Left renal pelvis (tissue), 4 donors: ENCODE measurements at regions not wholly inside any gene's neighbourhood (a gene's known extent, or its start where the extent isn't known, plus 50 kb on each side); places are given as distances from the start of the nearest gene placed in this dataset.
"Not testable (repeated sequence)": the region's sequence is repeated elsewhere in the genome, so short reads cannot be mapped to it uniquely, and the experiment has no call there.

Experiments used
- DNase-seq, 4 donors: peaks; one replicate each; pipeline ENCODE4 v3.0.0-alpha.2; 2013; ENCODE audit warnings: low read depth in 4 of 4, low spot score in 3 of 4

DNA sequence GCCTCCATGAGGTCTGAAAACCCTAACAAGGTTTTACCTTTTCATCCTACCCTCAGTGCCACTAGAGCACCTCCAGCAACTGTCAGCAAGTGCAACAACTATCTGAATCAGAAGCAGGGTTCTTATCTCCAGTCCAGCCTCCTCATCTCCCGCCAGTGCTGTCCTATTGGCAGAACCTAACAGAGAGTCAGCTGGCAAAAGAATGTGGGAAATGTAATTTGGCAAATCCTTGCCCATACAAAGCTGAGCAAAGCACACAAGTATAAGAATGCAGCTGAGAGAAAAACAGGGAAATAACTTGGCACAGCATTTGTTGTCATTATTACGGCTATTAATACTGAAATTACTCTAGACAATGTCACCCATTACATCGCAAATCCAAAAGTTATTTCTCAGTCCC is 124.2 kb downstream of the ATP6V1G3 start:
- DNase-seq: no peak

DNA sequence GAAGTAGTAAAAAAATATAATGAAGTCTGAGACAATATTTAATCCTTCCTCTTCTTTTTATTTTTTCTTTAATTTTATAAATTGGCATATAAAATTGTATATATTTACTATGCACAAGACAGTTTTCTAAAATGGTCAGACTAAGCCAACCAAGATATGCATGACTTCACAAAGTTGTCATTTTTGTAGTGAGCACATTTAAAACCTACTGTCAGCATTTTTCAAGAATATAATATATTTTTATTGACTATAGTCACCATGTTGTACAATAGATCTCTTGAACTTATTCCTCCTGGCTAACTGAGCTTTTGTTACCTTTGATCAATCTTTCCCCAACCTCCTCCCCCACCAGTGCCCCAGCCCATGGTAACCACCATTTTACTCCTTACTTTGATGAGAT is 129.2 kb downstream of the ATP6V1G3 start:
- no peak for DNase-seq

DNA sequence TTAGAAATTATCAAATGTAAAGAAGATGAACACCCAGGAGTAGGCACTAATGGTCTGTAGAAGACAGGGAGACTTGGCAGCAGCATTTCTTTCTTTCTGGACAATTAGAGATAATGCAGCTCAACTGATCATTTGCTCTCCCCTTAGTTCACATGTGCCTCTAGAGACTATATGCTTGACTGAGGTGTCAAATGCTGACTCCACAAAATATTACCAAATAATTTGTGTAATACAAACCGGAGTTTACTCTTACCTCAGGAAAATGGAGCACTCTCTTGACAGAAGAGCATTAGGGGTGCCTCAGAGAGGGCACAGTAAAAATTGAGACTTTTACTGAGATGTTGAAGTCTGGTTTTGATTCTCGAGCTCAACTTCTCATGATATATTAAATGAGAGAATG is 131.8 kb downstream of the ATP6V1G3 start:
- DNase-seq: no peak

DNA sequence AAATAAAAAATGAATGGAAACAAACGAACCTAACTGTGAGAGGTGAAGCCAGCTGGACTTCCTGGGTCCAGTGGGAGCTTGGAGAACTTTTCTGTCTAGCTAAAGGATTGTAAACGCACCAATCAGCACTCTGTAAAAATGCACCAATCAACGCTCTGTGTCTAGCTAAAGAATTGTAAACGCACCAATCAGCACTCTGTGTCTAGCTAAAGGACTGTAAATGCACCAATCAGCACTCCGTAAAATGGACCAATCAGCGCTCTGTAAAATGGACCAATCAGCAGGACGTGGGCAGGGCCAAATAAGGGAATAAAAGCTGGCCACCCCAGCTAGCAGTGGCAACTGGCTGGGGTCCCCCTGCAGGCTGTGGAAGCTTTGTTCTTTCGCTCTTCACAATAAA is 135.8 kb downstream of the ATP6V1G3 start:
- DNase-seq: not testable (repeated sequence)

DNA sequence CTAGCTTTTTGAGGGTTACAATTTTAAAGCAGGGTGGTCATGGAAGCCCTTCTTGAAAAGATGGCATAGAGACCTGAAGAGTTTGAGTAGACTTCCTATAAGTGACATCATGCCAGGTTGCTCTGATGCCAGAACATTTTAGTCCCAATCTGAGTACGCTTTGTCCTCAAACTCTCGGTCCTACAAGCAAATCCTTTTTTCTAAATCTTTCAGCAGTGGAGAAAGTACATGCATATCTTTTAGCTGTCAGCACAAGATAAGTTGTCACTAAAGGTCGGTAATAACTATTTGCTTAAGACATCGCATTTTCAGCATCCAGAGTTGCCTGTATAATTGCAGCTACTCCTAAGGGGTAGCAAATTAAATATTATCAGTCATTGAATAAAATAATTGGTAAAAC is 140.4 kb downstream of the ATP6V1G3 start:
- DNase-seq: no peak

DNA sequence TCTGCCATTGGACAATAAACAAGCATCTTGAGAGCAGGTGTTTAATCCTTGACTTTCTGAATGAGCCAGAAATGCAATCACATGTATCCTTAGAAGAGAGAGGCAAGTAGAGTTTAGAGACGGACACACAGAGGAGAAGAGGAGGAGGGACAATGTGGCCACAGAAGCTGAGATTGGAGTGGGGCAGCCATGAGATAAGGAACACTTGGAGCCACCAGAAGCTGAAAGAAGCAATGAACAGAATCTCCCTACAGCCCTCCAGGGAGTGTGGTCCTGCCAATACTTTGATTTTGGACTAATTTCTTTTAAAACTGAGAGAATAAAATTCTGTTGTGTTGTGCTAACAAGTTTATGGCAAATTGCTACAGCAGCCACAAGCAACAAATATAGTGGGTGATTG is 141.0 kb downstream of the ATP6V1G3 start:
- DNase-seq: no peak

DNA sequence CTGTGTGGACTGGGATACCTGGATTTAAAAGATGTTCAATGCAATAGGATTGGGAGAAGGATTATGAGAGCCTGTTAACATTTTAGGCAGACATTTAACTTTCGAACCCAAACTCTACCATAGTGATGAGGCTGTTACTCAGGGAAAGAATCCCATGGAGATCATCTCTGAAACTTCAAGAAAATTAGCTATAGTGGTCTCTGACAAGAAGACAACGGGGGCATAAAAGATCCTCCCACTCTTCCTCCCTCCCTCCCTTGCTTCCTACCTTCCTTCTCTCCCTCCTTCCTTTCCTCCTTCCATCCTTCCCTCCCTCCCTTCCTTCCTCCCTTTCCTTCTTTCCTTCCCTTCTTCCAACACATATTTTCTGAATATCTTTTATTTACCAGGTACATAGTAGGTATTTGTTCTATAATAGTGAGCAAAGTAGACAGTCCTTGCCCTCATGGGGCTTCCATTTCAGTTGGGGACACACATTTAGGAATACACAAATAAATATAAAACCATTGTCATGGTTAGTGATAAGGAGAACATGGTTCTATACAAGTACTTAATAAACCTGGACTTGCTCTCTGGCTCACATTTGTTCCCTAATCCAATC is 143.2 kb downstream of the ATP6V1G3 start:
- no peak for DNase-seq

DNA sequence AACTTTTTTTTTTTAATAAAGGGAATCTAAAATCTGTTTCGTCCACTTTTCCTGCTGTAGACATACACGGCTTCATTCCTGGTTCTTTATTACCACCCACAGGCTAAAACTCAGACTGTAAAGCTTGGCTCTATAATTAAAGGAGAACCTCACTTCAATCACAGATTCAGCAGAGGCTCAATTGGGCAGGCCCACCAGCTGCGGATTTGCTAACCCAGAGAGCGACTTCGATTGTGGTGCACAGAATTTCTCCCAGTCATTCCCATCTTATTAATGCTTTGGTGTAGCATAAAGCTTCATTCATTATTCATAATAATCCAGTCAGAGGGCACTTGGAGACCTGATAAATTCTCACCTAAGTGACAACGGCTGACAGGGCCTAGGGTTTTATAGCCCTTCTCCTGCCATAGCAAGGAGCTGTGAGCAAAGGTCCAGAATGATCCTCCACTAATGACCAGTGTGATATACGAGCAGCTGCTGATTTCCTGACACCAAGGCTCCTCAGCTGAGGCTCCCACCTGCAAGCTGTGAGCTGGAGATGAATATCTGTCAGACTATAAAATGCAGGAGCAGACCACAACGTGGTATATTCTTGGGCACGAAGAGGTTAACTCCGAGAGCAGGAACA is 149.0 kb downstream of the ATP6V1G3 start:
- no peak for DNase-seq

DNA sequence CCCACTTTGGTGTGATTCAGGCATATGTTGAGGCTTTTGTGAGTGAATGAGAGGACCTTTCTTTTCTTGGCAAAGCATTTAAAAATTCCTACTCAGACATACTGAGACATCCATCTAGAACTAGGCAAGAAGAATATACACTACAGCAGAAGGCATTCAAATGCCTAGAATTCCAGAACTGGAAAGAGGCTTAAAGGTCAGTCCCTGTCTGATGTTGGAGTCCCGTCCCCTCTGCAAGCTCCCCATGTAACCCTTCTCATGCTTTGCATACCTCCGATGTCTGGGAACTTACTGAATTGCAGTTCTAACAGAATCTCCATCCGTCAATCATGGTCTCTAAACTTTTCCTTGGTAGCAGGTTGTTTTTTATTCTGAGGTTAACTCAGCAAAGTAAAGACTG is 152.9 kb downstream of the ATP6V1G3 start:
- DNase-seq: no peak

DNA sequence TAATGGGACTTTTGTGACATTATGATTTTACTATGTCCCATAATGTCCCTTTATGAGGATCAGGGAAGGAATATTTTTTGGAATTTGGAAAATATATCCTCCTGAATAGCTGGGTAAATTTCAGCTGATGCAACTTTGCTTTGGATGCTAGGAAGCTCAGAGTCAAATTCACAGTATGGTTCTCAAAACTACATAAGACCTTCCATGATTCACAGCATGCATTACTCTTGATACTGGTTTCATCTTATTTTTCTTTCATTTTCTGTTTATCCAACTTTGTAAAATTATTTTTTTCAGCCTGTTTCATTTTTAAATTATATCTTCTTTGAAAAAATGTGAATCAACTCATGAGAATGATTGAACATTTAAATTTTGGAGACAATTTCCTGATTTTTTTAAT is 160.2 kb downstream of the ATP6V1G3 start:
- no peak for DNase-seq

DNA sequence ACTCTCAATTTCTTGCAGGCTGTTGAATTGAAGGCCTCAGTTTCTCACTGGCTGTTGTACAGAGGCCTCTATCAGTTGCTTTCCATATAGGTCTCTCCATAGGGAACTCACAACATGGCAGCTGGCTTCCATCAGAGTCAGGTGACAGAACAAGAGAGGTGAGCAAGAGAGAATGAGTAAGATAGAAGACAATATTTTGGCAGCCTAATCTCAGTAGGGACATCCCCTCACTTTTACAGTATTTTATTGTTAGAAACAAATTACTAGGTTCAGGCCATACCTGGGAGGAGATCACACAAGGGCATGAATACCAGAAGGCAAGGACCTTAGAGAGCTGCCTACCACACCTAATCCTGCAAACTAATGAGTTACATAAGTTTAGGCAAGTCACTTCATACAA is 162.8 kb downstream of the ATP6V1G3 start:
- no peak for DNase-seq

DNA sequence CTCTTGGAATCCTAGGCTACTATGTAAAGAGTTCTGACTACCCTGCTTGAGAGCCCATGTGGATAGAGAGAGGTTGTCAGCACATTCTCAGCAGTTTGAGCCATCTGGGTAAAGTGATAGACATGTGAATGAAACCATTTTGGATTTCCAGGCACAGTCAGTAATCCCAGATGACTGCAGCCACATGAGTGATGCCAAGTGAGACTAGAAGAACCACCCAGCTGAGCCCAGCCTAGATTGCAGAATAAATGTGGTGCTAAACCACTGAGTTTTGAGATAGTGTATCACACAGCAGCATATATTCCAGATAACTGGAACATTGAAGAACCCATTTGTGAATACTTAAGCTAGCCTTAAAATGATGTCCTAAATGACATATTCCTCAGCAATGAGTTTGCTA is 166.2 kb downstream of the ATP6V1G3 start:
- no peak for DNase-seq

DNA sequence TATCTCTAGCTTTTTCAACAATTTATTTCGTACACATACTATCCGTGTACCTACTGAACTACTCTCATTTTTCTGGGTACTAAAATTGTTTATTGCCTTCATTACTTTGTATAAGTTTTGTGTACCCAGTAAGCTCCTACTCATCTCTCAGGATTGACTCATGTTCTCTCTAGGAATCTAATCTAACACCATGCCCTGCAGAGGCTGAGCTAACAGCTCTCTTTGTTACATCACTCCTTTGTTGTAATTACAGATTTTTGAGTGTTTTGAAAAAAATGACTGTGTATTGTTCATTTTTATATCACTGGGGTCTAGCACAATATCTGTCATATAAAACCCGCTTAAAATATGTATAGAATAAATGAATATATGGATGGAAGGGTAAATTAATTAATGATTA is 167.1 kb downstream of the ATP6V1G3 start:
- DNase-seq: no peak
